Neural crest cell (in vitro differentiated cells): ENCODE measurements at regions not wholly inside any gene's neighbourhood (a gene's known extent, or its start where the extent isn't known, plus 50 kb on each side); places are given as distances from the start of the nearest gene placed in this dataset.

Source experiments
- DNase-seq: peaks from one replicate; pipeline ENCODE4 v3.0.0; 2021; ENCODE audit warnings: low read depth, mixed read lengths, low spot score
- H3K27ac Mint-ChIP-seq: one replicate; pipeline ENCODE4 v1.8.0; 2021; ENCODE audit warnings: mild to moderate bottlenecking, mixed read lengths; ENCODE audit not compliant: unreplicated experiment
- H3K27me3 Mint-ChIP-seq: 2 replicates; pipeline ENCODE4 v1.8.0; 2021; ENCODE audit warnings: low read depth, mild to moderate bottlenecking, mixed read lengths
- H3K36me3 Mint-ChIP-seq: 2 replicates; pipeline ENCODE4 v1.8.0; 2021; ENCODE audit warnings: low read depth, mild to moderate bottlenecking, mixed read lengths
- H3K4me1 Mint-ChIP-seq: 2 replicates; pipeline ENCODE4 v1.8.0; 2021; ENCODE audit warnings: mixed read lengths
- H3K4me3 Mint-ChIP-seq: one replicate; pipeline ENCODE4 v1.8.0; 2021; ENCODE audit warnings: mild to moderate bottlenecking, mixed read lengths
- H3K9me3 Mint-ChIP-seq: 2 replicates; pipeline ENCODE4 v1.8.0; 2021; ENCODE audit warnings: mixed read lengths
- CTCF ChIP-seq: fragments of 200-600 bp; sonication (generic); conservative IDR thresholded peaks from 2 replicates; pipeline ENCODE4 v1.5.0; 2021; ENCODE audit warnings: antibody characterized with exemption, mild to moderate bottlenecking

- Mint-ChIP-seq H3K4me1 (peaks cover 34% of the 10 kb centered on the region), H3K27ac (peak overlapping the region; percentile 21), H3K36me3 (no peaks in the 10 kb centered on the region), H3K4me3 (no peak overlapping the region), H3K27me3 (no peaks in the 10 kb centered on the region), H3K9me3 (no peaks in the 10 kb centered on the region)
- DNase-seq = no peak
- no peak for TF ChIP-seq CTCF
Measured at GRCh38 chr10:10849306-10849705, 168.4 kb upstream of the CELF2 start.

- no peak for TF ChIP-seq CTCF
- H3K27ac Mint-ChIP-seq = no peak overlapping the region
- no peaks in the 10 kb centered on the region for H3K27me3 Mint-ChIP-seq
- DNase-seq = no peak
- H3K9me3 Mint-ChIP-seq = no peaks in the 10 kb centered on the region
- no peak overlapping the region for H3K4me3 Mint-ChIP-seq
- no peaks in the 10 kb centered on the region for H3K36me3 Mint-ChIP-seq
- H3K4me1 Mint-ChIP-seq = peaks cover 25% of the 10 kb centered on the region
Measured at GRCh38 chr10:10850214-10850613, 167.5 kb upstream of the CELF2 start.

- no peak overlapping the region for H3K4me3 Mint-ChIP-seq
Measured at GRCh38 chr10:10852464-10852863, 165.2 kb upstream of the CELF2 start.

DNA sequence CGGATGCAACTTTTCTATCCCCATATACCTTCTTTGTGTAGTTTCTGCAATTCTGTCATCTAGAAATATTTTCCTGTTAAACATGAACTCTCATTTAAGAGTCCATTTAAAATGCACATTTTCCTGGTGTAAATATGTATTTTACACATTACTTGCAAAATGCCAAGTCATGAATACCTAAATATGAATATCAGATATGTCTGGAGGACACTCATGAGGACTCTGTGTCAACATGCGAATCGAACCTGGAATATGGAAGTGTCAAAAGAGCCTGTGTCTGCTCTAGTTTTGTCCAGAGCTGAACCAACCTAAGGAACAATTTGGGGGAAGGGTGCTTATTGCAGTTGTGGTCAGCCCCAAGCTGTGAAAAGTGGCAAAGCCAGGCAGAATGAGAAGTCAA lies 163.7 kb upstream of the CELF2 start:
- Mint-ChIP-seq H3K4me3 (no peak overlapping the region), H3K9me3 (no peaks in the 10 kb centered on the region), H3K27ac (no peak overlapping the region), H3K4me1 (no peaks in the 10 kb centered on the region), H3K36me3 (no peaks in the 10 kb centered on the region), H3K27me3 (no peaks in the 10 kb centered on the region)
- TF ChIP-seq CTCF = no peak
- no peak for DNase-seq

More at GRCh38 chr10:10852464-10852863, 165.2 kb upstream of the CELF2 start:
- no peaks in the 10 kb centered on the region for H3K27me3 Mint-ChIP-seq
- DNase-seq = no peak
- TF ChIP-seq CTCF = no peak
- H3K4me1 Mint-ChIP-seq = peaks cover 6% of the 10 kb centered on the region
- no peaks in the 10 kb centered on the region for H3K9me3 Mint-ChIP-seq
- no peak overlapping the region for H3K27ac Mint-ChIP-seq
- no peaks in the 10 kb centered on the region for H3K36me3 Mint-ChIP-seq

DNA sequence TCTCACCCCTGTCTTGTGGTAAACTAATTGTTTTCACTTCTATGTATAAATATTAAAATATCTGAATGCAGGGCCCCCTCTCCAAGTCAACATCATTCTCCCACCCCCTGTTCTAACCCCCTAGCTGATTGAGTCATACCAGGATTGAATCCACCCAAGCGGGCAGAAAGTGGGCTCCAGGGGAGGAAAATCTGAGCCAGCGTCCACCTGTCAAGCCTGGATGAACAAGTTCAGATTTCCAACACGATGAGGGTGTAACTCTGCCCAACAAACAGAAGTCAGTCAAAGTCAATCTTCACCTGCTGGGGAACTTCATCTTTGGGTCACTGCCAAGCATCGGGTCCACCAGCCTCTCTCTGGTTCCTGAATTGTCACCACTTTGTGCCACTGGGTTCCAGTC lies 162.9 kb upstream of the CELF2 start:
- no peak for TF ChIP-seq CTCF
- Mint-ChIP-seq H3K4me3 (no peak overlapping the region), H3K9me3 (no peaks in the 10 kb centered on the region), H3K36me3 (no peaks in the 10 kb centered on the region), H3K27me3 (no peaks in the 10 kb centered on the region), H3K27ac (no peak overlapping the region), H3K4me1 (no peaks in the 10 kb centered on the region)
- DNase-seq = no peak

DNA sequence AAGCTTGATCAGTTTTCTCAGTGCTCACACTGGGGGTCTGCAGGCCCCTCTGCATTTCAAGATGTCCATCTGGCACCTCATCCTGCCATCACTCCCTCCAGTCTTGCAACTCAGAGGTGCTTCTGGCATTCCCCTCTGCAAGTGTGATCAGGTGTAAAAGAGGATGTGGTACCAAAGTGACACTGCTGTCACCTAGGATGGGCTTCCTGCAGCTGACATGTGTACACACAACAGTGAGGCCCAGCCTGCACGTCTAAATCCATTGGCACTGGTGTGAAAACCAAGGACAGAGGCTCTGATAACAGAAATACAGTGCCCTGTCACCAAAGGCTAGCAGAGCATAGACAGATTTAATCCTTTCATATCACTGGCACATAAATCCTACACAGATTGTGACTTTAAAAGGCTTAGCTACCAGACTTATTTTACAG lies 162.5 kb upstream of the CELF2 start:
- TF ChIP-seq CTCF = no peak
- H3K4me1 Mint-ChIP-seq = no peaks in the 10 kb centered on the region
- H3K9me3 Mint-ChIP-seq = no peaks in the 10 kb centered on the region
- peak overlapping the region; percentile 10 for H3K27ac Mint-ChIP-seq
- no peaks in the 10 kb centered on the region for H3K36me3 Mint-ChIP-seq
- no peaks in the 10 kb centered on the region for H3K27me3 Mint-ChIP-seq
- no peak overlapping the region for H3K4me3 Mint-ChIP-seq
- DNase-seq = no peak
